Islet precursor cell (in vitro differentiated cells): ENCODE measurements at regions not wholly inside any gene's neighbourhood (a gene's known extent, or its start where the extent isn't known, plus 50 kb on each side); places are given as distances from the start of the nearest gene placed in this dataset.
A peak's percentile ranks its signal among the peaks of the same experiment; 100 is the strongest.
"Not testable (repeated sequence)": the region's sequence is repeated elsewhere in the genome, so short reads cannot be mapped to it uniquely, and the experiment has no call there.

Experiments
- DNase-seq: peaks from one replicate; pipeline ENCODE4 v3.0.0-alpha.2; 2018

DNA sequence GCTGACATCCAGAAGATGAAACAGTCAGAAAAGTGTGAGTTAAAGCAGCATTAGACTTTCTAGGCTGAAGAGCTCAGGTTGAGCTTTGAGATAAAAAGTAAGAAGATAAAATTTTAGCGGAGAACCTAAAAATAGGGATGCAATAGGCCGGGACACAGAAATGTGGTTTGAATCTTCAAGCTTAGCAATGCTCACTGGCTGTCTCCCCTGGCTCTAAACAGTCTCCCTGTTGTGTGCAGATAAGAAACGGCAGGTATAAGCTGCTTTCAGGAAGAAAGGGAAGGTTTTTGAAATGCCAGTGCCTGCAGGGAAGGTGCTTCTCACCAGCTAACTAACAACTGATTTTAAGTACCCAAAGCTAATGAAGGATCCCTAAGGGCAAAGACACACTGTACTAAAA lies 718.7 kb upstream of the SGO1 start:
- peak; percentile 52 for DNase-seq

DNA sequence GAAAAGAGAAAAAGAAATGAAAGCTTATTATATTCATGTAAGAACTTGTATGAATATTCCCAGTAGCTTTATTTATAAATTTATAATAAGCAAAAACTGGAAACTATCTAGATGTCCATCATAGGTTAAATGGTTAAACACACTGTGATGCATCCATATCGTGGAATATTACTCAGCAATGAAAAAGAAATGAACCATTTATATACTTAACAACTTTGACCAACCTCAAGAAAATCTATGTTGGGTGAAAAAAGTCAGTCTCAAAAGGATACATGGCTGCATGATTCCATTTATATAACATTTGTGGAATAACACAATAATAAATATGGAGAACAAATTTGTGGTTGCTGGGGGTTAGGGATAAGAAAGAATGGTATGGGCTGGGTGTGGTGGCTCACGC lies 713.0 kb upstream of the SGO1 start:
- DNase-seq, result no peak

DNA sequence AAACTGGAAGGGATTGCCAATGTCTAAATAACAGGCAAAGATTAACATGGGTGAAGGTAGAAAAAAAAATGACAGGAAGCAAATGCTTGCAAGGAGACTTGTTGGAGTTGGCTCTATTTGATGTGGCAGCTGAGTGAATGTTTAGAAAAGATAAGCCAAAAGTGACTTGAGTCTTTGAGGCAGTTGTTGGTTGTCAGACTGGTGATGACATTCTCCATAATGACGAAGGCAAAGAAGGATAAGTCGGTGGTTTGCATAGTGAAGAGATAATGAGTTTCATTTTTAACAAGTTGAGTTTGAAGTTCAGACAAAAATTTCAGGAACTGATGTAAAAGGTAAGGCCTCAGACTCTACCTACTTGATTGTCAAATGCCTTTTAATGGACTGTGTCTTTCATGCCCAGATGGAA lies 704.1 kb upstream of the SGO1 start:
- no peak for DNase-seq

DNA sequence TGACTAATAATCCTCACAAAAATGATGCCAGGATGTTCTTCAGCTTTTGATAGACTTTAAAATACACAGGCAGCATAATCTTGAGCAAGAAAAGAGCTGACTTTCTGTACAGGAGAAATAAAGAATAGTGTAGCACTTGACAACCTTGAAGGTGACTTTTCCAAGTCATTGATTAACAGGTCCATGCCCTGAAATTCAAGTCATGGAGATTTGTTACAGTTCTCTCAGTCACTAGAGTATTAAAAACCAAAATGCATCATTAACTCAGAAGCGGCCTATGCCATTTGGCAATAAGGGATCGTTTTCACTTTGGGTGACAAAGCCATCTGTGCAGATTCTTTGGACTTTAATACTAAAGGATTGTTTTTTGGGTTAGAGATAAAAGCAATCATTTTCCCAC lies 692.7 kb upstream of the SGO1 start:
- no peak for DNase-seq

DNA sequence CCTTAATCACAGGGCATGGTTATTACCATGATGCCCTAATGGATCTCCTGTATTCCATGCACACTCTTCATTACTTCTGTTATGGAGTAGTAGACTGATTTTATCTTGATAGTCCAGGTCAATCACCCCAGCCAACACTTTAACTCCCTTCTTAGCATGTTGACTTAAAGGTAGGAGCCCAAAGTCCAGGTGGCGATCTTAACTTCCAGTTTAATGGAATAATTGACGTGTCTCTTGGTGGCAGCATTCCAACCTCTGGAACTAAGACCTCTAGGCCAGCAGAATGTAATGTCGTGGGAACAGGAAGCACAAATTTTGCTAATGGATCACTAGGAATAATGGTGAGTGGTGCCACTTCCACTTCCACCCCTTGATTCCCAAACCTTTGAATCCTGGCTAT lies 687.2 kb upstream of the SGO1 start:
- DNase-seq, result no peak

DNA sequence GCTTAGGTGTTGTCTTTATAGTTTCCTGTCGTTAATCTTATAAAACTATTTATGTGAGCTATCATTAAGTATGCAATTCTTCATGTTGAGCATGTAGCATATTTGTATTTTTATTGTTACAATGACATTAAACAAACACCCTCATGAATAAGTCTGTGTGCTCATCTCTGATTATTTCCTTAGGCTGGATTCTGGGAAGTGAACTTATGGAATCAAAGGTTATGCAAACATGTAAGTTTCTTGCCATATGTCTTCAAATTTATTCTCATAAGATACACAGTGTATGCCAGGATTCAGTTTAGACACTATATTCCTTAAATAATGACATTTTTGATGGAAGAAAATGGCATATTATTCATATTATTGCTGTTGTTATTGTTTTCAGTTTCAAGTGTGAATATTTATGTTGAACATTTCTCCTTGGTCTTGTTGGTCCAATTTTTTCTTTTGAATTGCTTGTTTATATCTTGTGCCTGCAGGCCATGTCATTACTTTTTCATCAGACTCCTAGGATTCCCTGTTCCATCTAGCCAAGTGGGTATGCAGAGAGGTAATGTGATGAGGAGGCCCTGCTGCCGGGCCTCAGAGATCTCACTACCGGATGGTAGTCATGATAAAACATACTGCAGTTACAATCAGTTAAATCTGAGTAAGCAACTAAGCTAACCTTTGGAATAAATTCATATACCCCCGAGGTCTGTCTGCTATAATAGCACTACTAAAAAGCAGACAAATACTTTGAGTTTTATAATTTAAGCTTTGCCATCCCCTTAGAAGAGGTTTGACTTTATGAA lies 684.3 kb upstream of the SGO1 start:
- no peak for DNase-seq

DNA sequence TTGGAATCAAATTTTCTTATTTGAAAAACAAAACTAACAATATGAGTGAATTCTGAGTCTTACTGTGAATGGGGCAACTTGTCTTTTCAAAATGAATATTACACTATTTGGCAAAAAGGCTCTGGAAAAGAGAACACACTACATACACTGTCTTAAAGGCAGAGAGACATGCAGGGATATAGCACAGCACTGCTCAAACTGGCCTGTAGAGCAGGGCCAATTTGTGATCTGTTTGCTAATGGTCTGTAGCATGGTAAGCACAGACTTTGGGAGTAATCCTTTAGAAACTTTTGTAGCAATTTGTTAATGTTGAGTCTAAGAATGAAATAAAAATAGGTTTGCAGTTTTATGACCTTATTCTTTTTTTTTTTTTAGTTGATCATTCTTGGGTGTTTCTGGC lies 679.8 kb upstream of the SGO1 start:
- DNase-seq, result no peak

DNA sequence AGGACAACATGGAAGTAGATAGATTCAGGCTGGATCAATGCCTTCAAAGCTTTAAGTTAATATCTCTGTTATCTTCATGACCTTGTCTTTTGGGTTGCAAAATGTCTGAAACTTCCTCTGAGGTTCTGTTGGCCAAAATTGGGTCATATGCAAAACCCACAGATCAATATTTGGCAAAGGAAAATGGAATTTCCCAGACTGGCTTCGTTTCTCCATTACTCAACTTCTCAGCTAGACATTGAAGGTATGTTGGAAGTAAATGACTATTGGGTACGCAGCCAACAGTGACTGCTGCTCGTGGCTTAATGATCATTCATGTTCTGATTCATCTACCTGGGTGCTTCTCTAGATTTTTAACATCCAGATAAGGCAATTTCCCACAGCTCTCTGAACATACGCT lies 675.4 kb upstream of the SGO1 start:
- no peak for DNase-seq

DNA sequence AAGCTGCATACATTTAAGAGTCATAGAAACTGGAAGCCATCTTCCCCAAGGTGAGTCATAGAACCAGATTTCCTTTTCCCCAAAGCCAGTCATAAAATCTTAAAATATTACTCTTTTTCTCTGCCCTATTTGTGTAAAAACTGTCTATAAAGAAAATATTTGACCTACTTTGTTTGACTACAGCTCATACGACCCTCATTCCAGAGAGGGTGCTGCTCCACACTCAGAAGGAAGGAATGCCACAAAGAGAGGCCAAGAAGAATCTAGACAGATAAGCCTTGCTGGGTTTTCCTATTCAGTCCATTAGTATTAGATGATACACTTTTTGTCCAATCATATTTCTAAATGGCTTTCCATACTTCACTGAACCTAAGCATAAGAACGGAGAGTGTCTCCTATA lies 671.6 kb upstream of the SGO1 start:
- no peak for DNase-seq

DNA sequence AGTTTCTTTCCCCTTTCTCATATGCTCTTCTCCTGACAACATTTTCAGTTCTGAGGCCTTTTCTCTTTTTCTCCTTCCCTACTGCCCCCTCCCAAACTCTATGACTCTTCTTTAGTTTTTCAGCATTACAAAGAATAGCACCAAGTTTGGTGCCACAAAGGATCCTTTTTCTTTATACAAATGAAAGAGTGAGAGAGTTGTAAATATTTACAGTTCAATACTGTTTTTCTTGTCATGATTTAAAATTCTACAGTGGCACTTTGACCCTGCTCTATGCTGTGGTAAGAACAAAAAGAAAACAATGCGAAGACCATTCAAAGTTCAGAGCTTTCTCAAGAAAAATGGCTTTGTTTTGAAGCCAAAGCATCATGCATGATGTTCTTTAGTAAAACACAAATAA lies 667.9 kb upstream of the SGO1 start:
- DNase-seq, result no peak

DNA sequence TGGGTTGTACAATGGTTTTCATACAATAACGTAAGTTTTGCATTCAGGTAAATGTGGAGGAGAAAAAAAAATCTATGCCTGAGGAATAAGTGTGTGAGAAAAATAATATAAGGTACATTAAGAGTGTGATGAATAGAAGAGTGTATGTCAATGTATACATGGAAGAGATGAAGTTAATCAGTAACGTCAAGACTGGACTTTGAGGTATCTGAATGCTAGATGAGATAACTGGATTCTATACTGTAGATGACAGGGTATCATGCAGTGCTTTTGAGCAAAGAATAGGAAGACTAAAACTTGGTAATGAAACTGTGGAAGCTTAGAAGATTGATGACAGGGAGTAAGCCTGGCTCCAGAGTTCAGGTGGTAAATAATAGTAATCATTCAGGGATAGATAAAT lies 666.7 kb upstream of the SGO1 start:
- DNase-seq, result no peak

DNA sequence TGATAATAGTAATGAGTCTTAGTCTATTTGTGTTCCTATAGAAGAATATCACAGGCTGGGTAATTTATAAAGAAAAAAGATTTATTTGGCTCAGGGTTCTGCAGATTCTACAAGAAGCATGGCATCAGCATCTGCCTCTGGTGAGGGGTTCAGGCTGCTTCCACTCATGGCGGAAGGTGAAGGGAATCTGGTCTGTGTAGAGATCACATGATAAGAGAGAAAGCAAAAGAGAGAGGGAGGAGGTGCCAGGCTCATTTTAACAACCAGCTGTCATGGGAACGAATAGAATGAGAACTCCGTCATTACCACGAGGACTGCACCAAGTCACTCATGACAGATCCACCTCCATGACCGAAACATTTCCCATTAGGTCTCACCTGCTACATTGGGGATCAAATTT lies 664.0 kb upstream of the SGO1 start:
- no peak for DNase-seq

DNA sequence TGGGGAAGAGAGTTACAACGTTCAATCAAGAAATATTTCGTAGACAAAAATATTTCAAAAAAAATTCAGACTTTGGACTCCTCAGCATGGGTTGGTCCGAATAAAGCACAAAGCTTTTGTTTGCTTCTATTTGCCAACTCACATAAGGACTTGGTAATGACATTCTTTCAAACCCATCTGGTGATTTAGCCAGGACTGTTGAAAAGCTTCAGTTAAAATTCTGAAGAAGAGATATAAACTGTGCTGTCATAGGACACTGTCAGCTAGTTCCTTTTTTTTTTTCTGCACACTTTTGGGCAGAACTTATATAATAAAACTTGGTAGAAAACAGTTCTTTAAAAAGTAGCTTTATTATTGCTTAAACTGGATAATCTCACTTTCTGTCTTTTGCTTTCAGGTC lies 660.8 kb upstream of the SGO1 start:
- no peak for DNase-seq

DNA sequence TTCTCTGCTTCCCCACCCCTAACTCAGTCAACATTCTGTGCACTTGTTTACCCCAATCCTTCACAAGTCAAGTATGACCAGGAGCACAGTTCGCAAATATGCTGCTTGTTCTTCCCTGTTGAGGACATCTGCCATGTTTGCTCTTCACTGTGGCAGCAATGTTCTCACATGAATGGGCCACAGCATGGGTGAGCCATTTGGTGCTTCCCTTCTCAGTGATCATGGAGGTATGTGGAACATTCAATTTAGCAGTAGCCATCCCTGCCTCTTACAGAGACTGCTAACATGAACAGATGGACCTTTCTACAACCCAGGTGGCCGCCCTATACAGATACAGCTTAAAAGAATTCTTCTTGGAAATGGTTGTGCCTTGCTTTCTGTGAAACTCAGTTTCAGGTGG lies 660.1 kb upstream of the SGO1 start:
- DNase-seq, result no peak

DNA sequence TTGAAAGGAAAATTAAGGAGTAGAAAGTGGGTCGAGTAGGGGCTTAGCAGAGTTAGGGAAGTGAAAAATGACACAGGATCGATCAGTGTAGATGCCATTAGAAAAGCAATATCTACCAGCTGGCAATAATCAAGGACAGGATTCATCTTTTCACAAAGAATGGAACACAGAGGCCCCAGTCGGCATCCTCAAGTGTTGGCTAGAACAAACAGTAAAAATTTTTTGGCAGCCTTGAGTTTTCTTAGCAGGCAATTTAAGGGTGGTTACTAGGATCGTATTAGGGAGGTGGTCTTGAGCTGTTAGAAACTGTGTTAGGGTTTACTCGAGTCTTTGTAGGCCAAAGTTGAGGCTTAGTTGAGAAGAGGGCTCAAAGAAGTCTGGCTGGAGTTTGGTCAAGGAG lies 658.8 kb upstream of the SGO1 start:
- no peak for DNase-seq

DNA sequence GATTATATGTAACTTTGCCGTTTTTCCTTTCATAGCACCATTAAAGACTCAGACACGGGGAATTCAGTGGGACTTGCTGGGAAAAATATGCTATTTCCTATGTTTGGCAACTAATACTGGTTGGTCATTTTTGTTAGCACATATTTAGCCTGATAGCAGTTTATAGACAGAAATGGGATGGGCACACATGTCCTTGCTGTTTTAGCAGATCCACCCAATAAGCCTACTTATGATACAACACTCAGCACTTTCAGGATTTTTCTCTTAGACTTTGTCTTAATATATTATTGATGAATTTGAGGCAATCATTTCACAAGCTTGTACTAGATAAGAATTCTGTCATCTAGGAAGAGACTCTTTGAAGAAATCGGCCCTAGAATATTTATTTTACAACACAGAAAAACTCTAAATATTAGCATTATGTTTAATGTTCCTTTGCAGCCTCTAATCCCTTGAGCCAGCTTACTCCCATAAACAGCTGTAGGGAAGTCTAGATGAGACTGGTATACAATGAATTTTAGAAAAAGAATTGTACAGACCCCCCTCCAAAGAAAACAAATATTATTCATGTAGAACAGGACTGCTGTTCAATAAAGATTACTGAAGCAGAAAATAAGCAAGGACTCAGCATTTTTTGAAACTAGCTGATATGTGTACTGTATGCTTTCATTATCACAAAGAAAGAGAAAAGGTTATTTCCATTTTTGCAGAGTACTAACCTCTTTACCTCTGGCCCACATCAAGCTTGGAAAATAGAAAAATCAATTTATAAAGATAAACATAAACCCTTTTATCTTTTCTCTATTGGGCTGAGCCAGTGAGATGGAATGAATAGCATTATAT lies 656.8 kb upstream of the SGO1 start:
- no peak for DNase-seq

DNA sequence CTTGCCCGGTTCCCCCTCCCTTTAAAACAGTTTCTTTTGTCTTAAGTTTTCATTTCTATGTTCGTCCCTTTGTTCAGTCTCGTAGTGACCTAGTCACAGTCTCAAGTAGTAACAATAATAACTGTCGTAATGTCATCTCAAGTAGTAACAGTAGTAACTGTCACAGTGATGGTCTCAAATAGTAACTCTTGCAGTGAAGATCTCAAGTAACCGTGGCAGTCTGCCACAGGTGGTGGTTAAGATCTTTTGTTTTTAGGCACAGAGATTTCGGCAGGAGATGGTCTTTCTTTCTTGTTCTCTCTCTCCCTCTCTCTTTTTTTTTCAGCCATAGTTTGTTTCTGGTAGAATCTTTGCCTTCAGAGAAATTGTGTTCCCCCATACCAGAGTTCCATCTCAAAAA lies 656.0 kb upstream of the SGO1 start:
- no peak for DNase-seq

DNA sequence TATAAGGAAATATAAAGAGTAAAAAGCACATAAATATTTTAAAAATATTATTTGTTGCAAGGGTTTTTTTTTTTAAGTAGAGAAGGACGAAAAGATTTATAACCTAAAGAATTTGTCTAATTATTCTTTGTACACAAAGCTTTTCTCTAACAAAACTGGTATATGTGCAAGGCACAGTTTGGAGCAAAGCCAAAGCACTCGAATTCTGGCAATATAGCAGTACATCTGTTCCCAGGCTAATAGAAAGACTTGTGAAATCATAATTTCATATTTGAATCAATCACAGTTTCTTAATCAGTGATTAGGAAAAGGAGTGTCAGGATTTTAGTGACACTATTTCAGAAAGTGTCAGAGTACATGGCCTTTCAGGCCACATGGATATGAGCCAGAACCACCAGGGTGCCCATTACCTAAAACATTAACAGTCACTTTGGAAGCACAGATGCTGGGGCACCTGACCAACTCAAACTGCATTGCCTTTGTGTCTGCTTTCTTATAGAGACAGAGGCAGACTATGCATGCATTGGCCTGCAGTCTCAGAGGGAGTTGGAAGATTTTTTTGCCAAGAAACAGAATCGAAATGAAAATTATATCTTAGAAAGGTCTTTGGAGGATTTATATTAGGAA lies 651.8 kb upstream of the SGO1 start:
- no peak for DNase-seq

DNA sequence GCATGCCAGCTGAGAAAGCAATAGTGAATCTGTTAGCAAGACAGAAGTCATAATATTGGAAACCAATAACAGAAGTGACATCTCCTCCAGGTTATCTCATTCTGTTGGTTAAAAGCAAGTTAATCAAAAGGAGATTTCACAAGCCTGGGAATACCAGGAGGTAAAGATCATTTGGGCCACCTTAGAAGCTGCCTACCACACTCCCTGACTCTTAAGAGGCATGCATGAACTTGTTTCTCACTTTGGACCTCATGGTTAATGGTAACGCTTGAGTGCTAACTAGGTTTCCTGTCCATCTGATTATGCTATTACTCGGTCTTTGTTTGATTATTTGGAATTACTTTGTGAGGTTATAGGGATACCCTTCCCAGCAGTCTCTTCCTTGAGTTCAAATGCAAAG lies 650.8 kb upstream of the SGO1 start:
- DNase-seq, result no peak

DNA sequence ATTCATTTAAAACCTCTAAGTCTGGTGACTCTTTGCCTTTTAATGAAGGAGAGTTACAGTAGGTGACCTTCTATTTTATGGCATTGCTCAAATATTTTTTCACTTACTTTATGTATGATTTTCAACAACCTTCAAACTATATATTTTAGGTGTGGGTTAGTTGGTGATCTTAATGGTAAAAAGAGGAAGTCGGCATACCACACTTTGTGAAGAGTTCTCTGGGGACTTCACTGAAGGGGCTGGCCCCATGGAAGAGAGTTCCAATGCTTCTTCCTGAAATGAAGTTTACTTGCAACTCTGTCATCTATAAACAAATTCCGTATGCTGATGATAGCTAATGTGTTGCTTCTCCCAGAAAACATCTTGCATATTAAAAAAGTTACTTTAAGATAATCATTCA lies 647.0 kb upstream of the SGO1 start:
- DNase-seq, result no peak

DNA sequence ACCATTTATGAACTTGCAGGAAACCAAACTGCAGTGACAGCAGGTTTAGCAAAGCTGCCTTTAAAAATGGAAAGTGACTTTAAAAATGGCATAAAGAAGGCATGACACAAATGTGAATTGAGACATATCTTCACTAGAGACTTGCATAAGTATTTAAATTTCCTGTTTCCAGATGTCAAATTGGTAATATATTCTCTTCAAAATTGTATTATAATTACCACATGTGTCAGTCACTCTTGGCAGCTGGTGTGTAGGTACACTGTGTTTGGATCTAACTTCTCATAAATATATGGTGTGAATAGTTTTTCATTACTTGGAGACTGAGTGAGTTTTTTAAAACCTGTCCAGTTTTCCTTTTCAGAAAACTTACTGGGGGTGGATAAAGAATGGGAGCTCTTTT lies 636.2 kb upstream of the SGO1 start:
- DNase-seq, result no peak

DNA sequence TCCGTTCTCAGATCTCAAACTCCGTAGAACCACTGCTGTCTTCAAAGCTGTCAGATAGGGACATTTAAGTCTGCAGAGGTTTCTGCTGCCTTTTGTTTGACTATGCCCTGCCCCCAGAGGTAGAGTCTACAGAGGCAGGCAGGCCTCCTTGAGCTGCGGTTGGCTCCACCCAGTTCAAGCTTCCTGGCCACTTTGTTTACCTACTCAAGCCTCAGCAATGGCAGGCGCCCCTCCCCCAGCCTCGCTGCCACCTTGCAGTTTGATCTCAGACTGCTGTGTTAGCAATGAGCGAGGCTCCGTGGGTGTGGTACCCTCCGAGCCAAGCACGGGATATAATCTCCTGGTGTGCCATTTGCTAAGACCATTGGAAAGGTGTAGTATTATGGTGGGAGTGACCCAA lies 634.9 kb upstream of the SGO1 start:
- DNase-seq, result not testable (repeated sequence)

DNA sequence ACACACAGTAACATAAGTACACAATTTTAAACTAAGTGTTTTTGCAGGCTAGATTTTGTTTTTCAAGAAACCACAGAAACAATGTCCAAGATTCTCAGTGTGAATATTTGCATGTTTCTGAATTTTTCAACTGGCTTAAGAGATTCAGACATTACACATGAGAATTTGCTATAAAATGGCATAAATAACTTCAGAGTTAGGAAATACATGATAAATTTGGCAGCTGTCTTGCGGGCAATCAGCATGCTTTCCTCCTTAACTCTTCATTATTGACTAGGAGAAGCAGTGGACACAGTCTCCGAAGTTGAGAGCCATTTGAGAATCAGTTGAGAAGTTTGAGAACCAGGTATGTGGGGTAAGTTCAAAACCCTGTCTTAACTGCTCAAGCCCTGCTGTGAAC lies 625.6 kb upstream of the SGO1 start:
- no peak for DNase-seq

DNA sequence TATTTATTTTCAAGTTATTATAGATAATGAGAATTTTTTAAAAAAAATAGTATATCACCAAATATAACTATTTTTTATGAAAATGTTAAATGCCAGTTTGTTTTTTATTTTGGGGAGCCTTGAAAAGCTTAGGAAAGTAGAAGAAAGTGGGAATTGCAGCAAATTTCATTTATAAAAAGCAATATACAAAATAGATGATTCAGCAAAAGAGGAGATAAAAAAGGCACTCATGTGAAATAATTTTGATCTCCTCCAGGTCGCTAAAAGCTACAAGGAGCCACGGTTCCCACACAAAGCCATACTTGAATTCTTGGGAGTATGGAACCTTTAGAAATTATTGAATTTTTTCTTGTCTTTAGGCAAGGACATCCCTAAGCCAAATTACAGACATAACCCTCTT lies 625.0 kb upstream of the SGO1 start:
- no peak for DNase-seq
